Hematopoietic multipotent progenitor cell (in vitro differentiated cells): ENCODE measurements at regions not wholly inside any gene's neighbourhood (a gene's known extent, or its start where the extent isn't known, plus 50 kb on each side); places are given as distances from the start of the nearest gene placed in this dataset.
A peak's percentile ranks its signal among the peaks of the same experiment; 100 is the strongest.

Experiments
- DNase-seq, 3 donors: peaks; one replicate each; pipeline ENCODE4 v3.0.0-alpha.2; 2011 to 2015; ENCODE audit warnings: low read depth in 2 of 3, low spot score in 2 of 3

- DNase-seq = no peak
Measured at GRCh38 chr5:120988941-120989340, 524.8 kb downstream of the PRR16 start.

- DNase-seq = no peak
Measured at GRCh38 chr5:120991569-120991968, 527.5 kb downstream of the PRR16 start.

- no peak for DNase-seq
Measured at GRCh38 chr5:120994112-120994511, 530.0 kb downstream of the PRR16 start.

- no peak for DNase-seq
Measured at GRCh38 chr5:120999550-120999949, 535.5 kb downstream of the PRR16 start.

- no peak for DNase-seq
Measured at GRCh38 chr5:121006217-121006616, 542.1 kb downstream of the PRR16 start.

- DNase-seq = no peak
Measured at GRCh38 chr5:121008041-121008440, 543.9 kb downstream of the PRR16 start.

GRCh38 chr5:121009058-121009457 lies 545.0 kb downstream of the PRR16 start:
- no peak for DNase-seq

- no peak for DNase-seq
Measured at GRCh38 chr5:121018004-121018403, 553.9 kb downstream of the PRR16 start.

GRCh38 chr5:121019106-121019505 lies 555.0 kb downstream of the PRR16 start:
- no peak for DNase-seq

- DNase-seq = no peak
Measured at GRCh38 chr5:121019734-121020133, 555.6 kb downstream of the PRR16 start.

GRCh38 chr5:121021681-121022080 lies 557.6 kb downstream of the PRR16 start:
- no peak for DNase-seq

GRCh38 chr5:121024416-121025311 lies 560.6 kb downstream of the PRR16 start:
- DNase-seq = no peak

GRCh38 chr5:121025671-121026070 lies 561.6 kb downstream of the PRR16 start:
- DNase-seq = no peak

GRCh38 chr5:121027636-121028035 lies 563.5 kb downstream of the PRR16 start:
- DNase-seq = no peak

- DNase-seq = no peak
Measured at GRCh38 chr5:121029536-121030245, 565.6 kb downstream of the PRR16 start.

- DNase-seq = no peak
Measured at GRCh38 chr5:121031491-121031890, 567.4 kb downstream of the PRR16 start.

GRCh38 chr5:121033334-121033733 lies 569.2 kb downstream of the PRR16 start:
- no peak for DNase-seq

- DNase-seq = no peak
Measured at GRCh38 chr5:121038438-121038837, 574.3 kb downstream of the PRR16 start.

- DNase-seq = no peak
Measured at GRCh38 chr5:121049971-121050370, 585.9 kb downstream of the PRR16 start.

GRCh38 chr5:121053055-121053985 lies 589.2 kb downstream of the PRR16 start:
- DNase-seq = no peak

GRCh38 chr5:121055586-121055985 lies 591.5 kb downstream of the PRR16 start:
- peak in 1 of 3 donors; percentile 1 for DNase-seq
